B cell (primary cell): ENCODE measurements at regions not wholly inside any gene's neighbourhood (a gene's known extent, or its start where the extent isn't known, plus 50 kb on each side); places are given as distances from the start of the nearest gene placed in this dataset.

Experiments used
- EZH2 ChIP-seq: IDR thresholded peaks from 2 replicates; pipeline ENCODE4 v1.6.1; 2012; ENCODE audit warnings: borderline replicate concordance, low read depth, mild to moderate bottlenecking, moderate library complexity, low read length; ENCODE audit not compliant: insufficient read depth, poor library complexity, severe bottlenecking
- TF ChIP-seq, protein P1 (sequence below): fragments of 200-600 bp; IDR thresholded peaks from one replicate; pipeline ENCODE4 v1.8.0; 2022; ENCODE audit warnings: antibody characterized with exemption, mild to moderate bottlenecking

DNA sequence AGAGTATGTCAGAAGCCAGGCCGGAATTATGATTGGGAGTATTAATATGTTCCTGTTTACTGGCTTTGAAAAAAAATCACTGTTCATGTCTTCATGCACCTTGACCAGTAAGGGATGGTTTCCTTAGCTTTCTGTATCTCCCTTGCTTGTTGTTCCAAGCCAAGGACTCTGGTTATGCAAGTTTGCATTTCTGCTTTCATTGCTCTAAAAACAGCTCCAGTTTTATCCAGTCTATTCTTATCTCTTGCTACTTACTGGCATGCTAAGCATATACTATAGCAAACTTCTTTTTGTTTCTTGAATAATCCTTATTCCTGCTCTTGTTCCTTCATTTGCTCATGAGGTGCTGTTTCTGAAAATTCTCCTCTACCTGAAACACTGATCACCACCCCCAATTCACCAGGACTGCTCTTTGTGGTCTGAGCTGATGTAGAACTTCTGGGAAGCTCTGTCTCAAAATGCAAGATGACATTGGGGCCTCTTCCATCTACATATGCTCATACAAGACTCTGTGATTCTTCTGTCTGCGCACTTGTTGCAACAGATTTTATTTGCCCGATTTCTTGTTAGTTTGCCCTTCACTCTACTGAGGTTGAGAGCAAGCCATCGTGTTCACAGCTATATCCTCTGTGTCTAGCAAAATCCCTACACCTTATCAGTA, 173.0 kb downstream of the EBLN2 start:
- TF ChIP-seq, protein P1, sequence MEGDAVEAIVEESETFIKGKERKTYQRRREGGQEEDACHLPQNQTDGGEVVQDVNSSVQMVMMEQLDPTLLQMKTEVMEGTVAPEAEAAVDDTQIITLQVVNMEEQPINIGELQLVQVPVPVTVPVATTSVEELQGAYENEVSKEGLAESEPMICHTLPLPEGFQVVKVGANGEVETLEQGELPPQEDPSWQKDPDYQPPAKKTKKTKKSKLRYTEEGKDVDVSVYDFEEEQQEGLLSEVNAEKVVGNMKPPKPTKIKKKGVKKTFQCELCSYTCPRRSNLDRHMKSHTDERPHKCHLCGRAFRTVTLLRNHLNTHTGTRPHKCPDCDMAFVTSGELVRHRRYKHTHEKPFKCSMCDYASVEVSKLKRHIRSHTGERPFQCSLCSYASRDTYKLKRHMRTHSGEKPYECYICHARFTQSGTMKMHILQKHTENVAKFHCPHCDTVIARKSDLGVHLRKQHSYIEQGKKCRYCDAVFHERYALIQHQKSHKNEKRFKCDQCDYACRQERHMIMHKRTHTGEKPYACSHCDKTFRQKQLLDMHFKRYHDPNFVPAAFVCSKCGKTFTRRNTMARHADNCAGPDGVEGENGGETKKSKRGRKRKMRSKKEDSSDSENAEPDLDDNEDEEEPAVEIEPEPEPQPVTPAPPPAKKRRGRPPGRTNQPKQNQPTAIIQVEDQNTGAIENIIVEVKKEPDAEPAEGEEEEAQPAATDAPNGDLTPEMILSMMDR, result no peak
- TF ChIP-seq EZH2, result no peak
